ENCODE measurements at regions not wholly inside any gene's neighbourhood (a gene's known extent, or its start where the extent isn't known, plus 50 kb on each side); places are given as distances from the start of the nearest gene placed in this dataset.

DNA sequence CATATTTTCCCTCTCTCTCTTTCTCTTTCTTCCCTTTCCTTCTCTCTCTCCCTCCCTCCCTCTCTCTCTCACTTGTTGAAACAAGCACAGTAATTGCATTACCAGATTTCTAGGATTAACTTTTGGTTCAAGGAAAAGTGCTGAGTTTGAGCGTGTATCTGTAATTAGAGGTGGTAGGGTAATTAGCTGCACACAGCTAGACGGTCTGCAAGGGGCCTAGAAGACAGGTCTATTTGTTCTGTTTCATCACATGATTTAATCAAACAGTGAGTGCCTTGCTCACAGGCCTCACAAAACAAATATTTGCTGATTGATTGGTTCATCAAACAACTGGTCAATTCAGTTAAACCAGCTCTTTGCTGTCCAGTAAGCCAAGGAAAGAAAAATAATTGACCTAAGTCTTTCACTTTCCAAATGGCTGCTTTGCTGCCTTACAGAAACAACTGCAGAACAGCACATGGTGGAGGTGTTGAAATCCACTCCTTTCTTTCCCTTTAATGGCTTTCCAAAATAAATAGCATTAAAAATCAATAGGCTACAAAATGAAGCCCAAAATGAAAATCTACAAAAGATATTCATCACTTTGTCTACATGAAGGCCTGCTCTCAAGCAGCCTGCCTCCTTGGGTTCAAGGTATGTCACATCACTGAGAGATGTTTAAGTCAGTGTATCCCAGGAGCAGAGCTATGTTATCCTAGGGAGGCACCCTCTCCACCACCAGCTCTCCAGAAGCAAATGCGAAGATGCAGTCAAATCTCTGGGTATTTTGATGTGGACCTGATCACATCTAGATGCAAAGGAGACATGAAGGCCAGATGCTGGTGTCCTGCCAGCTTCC, 264.4 kb upstream of the SIX2 start:
- DNase-seq, result peak; percentile 31 to 47

DNA sequence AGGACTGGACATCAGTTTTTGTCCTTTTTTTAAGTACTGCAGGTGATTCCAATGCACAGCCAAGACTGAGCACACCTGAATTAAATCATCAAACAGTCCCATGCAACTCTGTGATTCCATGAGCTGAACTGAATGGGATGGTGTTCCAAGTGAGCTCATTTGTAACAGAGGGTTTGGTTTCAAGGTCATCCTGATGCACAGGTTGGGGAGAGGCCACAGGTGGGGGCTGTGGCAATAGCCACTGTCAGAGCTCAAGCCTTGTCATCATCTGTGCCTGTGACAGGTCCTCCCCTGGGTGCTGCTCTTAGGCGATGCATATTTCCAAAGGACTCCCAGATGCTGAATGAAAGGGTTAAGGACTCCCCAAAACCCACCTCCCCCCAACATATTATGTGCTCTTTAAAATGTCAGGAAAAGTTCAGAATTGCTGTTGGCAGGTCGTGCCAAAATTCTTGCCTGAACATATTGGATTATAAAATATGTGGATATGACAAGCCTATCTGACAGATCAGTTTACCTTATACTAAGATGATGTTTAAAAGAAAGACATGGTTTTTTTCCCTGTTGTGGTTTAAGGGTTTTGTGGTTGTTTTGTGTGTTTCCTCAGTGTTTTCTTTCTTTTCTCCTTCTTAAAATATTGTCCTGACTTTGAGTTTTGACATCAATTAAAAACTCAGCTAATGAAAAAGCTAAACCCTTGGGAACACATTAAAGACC, 263.5 kb upstream of the SIX2 start:
- no peak for DNase-seq

DNA sequence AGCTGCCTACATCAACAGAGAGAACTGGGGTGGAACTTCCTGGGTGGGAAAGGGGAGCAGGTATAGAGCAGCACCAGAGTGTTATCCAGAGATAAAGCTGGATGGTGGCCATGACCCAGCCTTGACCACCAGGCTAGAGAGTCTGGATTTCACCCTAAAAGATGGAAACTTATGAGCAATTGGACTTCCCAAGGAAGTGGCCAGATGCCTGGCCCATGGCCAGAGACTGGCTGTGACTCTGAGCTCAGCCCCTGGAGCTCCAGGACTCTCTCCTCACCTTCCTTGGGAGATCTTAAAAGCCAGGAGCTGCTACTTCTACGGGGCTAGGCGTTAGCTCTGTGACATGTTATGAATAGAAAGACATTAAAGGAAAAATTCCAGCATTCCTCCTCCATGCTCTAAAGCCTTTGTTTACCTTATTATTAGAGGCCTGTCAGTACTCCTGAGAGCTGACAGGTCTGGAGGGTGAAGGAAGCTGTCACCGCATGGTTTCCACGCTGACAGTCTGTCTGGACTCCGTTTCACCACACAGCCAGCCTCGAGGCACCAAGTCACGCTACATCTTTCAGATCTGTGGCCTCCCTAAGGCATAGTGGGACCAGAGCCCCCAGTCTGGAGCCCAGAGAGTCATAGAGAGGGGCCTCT, 260.0 kb upstream of the SIX2 start:
- no peak for DNase-seq

DNA sequence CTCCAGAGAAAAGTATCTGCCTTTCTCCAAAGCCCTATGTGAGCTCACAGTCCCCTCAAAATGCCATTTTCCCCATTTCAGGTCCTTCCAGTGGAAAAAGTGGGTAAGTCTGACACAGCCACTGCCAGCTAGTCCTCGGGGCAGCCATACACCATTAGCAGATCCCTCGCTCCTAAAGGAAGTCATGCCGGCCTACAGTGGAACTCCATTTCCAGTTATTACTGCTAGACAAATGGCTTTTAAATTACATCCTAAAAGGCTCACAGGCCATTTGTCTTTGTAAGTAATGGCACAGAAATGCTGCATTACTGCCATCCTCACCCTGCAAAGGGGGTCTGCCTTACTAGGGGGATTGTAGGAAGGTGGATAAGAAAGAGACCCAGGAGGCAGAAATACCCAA, 259.4 kb upstream of the SIX2 start:
- DNase-seq, result no peak

DNA sequence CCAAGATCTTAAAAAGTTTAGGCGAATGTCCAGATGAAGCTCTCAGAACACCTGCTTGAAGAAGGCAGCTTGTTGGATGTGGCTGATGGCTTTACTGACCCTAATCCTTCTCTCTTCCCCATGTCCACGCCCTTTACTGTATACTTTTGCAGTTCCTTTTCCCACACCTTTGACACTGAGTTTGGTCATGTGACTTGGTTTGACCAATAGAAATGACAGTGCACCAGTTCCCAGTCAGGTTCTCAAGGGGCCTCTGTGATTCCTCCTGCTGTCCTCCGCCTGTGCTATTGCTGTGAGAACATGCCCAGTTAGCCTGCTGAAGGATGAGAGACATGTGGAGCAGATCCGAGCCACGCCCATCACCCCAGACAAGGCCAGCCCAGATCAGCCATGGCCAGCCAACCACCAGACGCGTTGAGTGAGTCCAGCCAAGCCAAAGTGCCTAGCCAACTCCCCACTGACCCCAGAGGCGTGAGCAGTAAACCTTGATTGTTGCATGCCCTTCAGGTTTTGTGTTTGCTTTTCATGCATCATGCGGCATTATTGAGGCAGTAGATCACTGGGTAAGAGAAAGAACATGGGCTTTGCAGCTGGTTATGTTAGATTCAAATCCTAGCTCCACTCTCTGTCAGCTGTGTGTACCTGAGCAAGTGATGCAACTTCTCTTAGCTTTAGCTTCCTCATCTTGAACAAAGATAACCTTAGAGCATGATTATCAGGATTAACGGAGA, 258.0 kb upstream of the SIX2 start:
- no peak for DNase-seq

DNA sequence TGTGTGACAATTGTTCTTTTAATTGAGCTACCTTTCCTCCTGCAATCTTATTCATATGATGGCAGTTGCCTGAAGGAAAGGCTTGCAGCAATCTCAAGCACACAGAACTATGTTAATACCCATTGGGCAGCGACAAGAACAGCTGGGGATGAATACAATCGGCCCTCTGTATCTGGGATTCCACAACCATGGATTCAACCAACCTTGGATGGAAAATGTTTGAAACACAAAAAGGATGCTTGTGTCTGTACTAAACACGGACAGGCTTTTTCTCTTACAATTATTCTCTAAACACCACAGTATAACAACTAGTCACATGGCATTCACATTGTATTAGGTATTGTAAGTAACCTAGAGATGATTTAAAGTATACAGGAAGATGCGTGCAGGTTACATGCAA, 256.1 kb upstream of the SIX2 start:
- no peak for DNase-seq

DNA sequence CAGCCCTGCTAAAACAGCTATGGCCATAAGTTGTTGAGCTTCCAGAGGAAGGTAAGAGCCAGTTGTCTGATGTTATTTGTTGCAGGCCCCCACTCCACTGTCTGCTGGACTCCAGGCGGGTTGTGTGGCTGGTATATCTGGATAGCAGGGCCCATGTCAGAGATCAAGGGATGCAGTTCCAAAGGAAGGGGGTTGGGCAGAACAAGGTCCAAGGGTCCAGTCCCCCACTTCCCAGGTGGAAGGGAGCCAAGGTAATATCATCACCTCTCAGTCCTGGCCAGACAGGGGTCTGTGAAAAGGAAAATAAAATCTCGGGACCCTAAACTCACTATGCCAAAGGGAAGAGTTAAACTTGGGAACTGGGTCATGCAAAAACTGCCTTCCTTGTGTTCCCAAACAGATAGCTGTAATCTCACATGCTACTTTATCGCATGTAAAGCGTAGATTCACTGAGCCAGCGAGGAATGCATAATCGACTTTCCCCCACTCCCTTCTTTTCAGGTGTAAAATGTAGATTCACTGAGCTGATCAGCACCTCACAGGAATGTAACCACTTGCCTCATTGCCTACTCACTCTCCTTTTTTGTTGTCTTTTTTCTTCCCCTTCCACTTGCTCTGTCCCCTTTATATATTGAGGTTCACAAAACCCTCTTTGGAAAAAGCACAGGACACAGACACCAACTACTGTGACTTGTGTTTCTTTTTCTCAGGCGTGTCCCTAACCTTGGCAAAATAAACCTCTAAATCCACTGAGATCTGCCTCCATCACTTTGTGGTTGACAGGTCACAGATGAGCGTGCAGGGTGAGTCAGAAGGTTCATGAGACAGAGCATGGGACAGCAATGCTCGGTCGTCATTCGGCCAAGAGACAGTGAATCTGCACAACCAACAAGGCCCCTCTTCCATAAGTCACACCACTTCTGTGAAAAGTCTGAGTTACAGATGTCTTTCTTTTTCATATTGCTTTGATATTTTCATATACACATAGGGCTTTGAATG, 255.3 kb upstream of the SIX2 start:
- DNase-seq, result no peak

DNA sequence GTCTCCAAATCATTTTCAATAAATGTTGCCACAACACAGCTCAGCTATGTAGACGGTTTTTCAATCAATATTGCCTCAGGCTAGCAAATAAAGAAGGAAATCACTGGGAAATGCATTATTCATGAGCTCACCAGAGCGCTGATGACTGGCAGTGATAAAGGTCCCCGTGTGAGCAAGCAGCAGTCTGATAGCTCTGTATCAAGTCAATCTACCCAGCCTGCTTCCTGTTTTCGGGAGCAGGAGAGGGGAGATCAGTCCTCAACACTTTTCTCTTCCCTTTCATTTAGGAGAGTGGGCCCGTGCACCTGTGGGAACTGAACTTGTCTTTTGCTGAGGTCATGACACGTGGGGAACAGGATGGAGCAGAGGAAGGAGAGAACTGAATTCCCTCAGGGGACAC, 253.9 kb upstream of the SIX2 start:
- peak; percentile 68 to 71 for DNase-seq

DNA sequence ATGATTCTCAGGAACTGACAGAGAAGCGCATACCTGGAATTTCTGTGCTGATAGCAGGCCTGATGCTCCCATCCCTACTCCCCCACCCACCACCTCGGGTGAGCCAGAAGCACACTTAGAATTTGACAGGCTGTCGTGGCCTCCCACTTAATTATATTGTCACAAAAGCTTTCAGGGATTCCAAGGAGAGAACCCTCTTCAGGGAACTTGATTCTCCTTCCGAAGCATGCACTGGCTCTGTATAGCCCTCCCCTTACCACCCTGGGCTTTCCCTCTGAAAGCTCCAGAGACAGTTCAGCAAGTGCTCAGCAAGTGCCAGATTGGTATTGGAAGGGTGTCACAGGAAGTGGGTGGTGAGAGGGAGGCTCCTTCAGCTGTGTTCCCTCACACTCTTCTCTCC, 252.5 kb upstream of the SIX2 start:
- no peak for DNase-seq

DNA sequence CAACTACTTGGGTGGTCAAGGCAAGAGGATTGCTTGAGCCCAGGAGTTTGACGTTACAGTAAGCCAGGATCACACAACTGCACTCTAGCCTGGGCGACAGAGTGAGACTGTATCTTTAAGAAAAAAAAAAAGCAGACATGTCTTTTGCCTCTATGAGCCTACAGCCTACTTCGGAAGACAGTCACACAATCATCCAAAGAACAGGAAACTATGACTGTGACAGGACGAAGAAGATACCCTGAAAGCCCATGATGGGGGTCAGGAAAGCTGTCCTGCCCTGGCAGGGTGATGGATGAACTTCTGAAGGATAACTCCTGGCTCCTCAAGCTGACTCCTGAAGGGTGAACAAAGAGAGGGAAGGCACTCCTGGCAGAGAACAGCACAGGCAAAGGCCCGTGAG, 251.7 kb upstream of the SIX2 start:
- no peak for DNase-seq

DNA sequence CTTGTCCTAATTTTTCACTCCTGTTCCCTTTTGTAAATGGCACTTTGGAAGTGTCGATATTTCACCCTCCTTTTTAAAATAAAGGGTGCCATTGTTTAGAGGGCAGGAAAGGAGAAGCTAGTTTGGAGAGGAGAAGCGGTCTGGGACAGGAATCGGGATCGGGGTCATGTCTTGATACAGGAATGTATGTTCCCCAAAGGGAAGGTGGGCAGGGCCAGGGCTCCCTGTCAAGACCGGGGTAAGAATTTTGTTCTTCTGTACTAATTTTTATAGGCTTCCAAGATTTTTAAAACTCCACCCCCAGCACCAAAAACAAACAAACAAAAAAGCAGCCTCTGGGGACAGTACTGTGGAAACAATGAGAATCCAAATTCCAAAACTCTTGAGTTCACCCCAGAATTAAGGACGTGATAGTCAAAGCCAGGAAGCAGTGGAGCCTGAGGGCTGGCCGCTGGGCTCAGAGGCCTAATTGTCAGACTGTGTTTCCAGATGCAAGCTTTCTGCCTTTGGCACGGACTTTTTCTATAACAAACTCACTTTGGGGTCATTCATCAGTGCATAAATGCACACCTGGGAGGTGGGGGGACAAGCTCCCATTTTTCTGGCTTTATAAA, 250.4 kb upstream of the SIX2 start:
- no peak for DNase-seq

DNA sequence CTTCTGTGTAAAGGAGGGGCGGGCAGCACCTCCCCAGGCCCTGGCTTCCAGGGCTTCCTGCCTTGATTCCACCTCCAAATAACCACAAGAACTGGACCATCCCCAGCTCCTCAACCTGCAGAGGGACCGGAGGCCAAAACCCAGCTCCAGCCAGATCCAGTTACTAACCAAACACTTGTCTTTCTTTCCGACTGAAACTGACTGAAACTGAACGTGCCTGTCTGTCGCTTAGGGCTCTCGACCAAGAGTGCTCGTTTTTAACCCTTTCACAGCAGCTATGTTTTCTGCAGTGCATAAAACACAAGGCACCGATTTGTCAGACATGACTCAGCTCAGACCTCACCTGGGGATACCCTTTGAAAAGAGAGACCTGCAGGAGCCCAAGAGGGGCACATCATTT, 249.9 kb upstream of the SIX2 start:
- peak; percentile 50 to 71 for DNase-seq

DNA sequence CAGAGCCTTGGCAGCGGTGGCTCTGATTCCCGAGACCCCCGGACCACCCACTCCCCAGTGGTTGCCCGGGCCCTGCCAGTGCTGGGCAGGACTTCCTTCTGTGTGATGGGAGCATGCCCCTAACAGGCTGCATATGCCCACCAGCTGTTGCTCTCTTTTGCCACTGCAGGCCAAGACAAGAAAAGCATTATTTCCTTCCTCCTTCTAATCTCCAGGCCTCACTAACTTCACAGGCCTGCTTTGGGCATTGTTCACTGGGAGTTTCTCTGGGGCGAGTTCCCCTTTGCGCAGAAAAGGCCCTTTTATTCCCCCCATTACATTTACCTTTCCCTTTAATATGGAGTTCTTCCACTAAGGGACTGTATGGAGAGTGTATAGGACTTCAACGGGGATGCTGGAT, 249.1 kb upstream of the SIX2 start:
- DNase-seq, result no peak

DNA sequence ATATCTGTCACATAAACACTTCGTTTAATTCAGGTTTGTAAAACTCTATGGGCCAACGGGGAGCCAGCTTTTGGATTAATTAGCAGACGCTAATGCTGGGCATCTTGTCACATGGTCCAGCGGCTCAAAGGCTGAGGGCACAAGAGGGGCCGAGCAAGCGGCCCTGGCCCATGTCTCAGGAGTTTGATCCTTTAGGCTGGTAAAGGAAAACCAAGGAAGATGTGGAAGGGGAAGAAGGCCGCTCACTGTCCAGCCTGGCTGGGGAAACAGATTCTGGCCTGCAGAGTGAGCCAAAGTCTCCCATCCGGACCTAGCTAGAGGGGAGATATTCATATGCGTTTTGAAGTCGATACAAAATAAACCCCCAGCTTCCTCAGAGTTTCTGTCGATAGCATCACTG, 248.6 kb upstream of the SIX2 start:
- no peak for DNase-seq

DNA sequence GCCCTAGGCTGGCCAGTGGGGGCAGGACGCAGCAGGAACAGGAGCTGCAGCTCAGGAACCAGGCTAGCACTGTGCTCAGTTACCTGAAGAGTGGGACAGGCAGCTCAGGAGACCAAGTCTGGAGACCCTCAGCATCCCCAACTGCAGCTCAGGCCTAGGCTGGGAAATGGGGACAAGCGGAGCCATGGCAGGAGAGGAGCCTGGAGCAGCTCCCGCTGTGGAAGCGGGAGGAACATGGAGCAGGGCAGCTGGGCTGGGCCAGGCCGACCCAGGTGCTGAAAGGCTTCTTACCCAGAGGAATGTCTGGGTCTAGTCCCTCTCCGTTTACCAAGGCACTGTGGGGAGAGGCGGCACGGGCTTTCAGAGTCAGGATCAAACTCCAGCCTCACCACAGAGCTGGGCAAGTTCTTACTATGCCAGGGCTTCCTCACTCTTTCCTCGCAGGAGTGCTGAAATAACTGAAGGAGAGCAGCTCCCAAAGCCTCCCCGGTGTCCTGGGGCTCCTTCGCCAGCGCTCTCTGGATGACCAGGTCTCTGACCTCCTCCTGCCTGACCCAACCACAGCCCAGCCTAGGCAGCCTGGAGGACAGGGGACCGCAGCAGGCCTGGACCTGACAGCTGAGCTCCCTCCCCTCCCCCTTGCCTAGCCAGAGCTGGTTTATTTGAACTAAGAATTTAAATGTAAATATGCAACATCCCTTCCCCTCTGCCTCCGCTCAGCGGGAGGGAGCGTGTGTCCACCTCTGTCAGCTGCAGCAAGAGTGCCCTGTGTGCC, 247.8 kb upstream of the SIX2 start:
- peak; percentile 67 to 88 for DNase-seq

DNA sequence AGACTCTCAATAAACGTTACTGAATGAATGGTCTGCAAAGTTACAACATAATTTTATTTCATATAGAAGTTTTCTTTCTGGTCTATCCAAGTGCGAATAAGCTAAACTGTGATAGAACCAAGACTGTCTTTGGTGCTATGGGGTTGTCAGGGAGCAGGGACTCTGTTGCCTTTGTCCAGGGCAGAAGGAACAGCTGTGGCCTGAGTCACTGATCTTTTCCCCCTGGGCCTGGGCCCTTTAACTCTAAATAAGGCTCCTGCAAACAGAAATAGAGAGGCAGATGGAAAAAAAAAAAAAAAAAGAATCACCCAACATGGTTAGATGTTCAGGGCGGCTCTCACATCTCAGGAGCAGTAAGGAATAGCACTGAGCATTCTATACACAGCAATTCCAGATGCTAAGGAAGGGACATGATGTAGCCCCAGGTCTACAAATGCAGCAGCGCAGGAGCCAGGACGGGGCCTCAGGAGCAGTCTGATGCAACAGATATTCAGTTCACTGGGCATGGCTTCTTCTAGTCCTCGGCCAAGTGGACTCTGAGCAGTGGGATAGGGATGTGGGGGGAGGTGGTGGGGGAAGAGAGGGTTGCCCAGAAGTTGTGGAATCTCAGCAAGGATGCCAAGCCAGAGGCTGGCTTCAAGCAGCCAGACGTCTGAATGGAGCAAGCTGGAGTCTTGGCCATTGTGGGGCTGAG, 247.1 kb upstream of the SIX2 start:
- DNase-seq, result no peak

DNA sequence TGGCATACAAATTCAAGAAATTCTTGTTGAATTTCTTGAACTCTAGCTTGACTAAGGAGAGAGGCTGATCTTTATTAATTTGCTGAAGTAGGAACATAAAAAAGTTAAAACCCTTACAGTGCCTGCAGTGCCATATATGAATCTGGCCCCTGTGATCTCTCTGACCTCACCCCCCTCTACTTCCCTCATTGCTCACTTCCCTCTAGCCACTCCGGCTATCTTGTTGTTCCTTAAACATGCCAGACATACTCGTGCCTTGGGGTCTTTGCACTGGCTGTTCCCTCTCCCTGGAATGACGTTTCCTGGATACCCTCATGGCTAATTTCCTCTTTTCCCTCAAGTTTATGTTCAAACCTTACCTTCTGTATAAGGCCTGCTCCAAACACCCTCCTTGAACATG, 246.3 kb upstream of the SIX2 start:
- DNase-seq, result no peak

DNA sequence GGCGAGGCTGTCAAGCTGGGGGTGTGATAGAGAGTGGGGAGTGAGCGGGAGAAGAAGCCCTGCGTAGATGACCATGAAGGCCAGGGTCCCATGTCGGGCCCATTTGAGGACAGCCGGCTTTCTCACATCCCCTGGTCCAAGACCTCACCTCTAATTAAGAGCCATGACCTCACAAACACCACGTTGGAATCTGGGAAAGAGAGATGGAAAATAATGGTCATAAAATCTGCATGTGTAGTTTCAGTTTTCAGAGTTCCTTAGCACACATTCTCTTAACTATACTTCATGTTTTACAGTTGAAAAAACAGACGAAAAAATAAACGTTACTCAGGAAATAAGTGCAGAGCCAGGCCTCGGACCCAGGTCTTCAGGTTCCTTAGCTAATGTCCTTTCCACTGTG, 244.8 kb upstream of the SIX2 start:
- no peak for DNase-seq

DNA sequence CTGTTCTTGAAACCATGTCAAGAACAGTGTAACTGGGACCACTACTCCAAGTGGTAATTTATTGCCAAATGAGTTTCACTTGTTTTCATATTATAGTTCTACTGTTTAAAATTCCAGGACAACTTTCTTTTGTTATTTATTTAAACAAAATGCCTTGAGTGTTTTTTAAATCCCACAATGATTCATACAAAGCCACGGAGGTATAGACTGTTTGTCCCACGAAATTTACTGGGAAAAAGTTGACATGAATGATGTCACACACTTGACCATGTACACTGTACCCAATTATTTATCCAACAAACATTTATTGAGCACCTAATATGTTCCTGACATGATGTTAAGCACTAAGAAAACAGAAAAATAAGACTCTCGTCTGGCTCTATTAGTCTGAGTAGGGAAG, 243.9 kb upstream of the SIX2 start:
- DNase-seq, result no peak

DNA sequence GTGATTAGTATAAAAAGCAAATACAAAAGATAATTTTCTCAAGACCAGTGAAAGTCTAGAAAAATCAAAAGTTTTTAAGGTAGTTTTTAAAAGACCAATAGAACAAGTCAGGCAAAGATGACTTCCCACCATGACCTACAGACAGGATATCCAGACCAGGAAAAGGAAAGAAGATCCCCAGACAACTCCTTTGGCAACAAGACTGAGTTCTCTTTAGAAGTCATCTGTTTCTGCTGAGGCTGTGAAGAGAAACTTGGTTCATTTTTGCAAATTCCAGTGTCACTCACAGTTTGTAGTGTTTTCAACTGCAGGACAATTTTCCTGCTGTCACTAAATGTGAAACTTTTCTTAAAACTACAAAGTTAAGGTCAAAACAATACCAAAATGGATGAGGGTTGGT, 240.9 kb upstream of the SIX2 start:
- no peak for DNase-seq

Data from NCI-H526 (cell line).